Immature natural killer cell (primary cell): ENCODE measurements at regions not wholly inside any gene's neighbourhood (a gene's known extent, or its start where the extent isn't known, plus 50 kb on each side); places are given as distances from the start of the nearest gene placed in this dataset.

ENCODE experiments used
- DNase-seq, 3 donors: peaks; one replicate each; pipeline ENCODE4 v3.0.0; 2022; ENCODE audit warnings: mixed read lengths in 1 of 3
- H3K27ac Mint-ChIP-seq, 6 donors: one replicate each; pipeline ENCODE4 v1.8.0; 2020; ENCODE audit warnings: mixed read lengths in 6 of 6, mild to moderate bottlenecking in 5 of 6, inconsistent platforms in 4 of 6, moderate library complexity in 3 of 6
- H3K27me3 Mint-ChIP-seq, 3 donors: one replicate each; pipeline ENCODE4 v1.8.0; 2020 to 2021; ENCODE audit warnings: low read depth in 3 of 3, mild to moderate bottlenecking in 3 of 3, mixed read lengths in 3 of 3, moderate library complexity in 3 of 3, inconsistent platforms in 1 of 3
- H3K36me3 Mint-ChIP-seq, 3 donors: one replicate each; pipeline ENCODE4 v1.8.0; 2020; ENCODE audit warnings: mixed read lengths in 3 of 3, inconsistent platforms in 2 of 3, mild to moderate bottlenecking in 2 of 3
- H3K4me1 Mint-ChIP-seq, 2 donors: one replicate each; pipeline ENCODE4 v1.8.0; 2020; ENCODE audit warnings: inconsistent platforms in 2 of 2, mild to moderate bottlenecking in 2 of 2, mixed read lengths in 2 of 2, moderate library complexity in 1 of 2
- H3K4me3 Mint-ChIP-seq, 5 donors: one replicate each; pipeline ENCODE4 v1.8.0; 2020; ENCODE audit warnings: mild to moderate bottlenecking in 5 of 5, mixed read lengths in 5 of 5, inconsistent platforms in 3 of 5, moderate library complexity in 3 of 5
- H3K9me3 Mint-ChIP-seq, 6 donors: one replicate each; pipeline ENCODE4 v1.8.0; 2020; ENCODE audit warnings: mild to moderate bottlenecking in 6 of 6, mixed read lengths in 6 of 6, inconsistent platforms in 4 of 6, moderate library complexity in 3 of 6

GRCh38 chr1:232247669-232248068 lies 382.3 kb downstream of the SIPA1L2 start:
- Mint-ChIP-seq H3K36me3 (no peaks in the 10 kb centered on the region), H3K27ac (no peak overlapping the region), H3K9me3 (no peaks in the 10 kb centered on the region), H3K27me3 (peaks cover 2 to 11% (median 10%) of the 10 kb centered on the region in 3 donors), H3K4me1 (peaks cover 0 to 4% of the 10 kb centered on the region in 2 donors), H3K4me3 (no peak overlapping the region)
- no peak for DNase-seq

- Mint-ChIP-seq H3K4me3 (no peak overlapping the region), H3K9me3 (peaks cover 0 to 5% (median 0%) of the 10 kb centered on the region in 6 donors), H3K4me1 (no peaks in the 10 kb centered on the region), H3K36me3 (no peaks in the 10 kb centered on the region), H3K27me3 (peaks cover 5 to 17% (median 5%) of the 10 kb centered on the region in 3 donors), H3K27ac (no peak overlapping the region)
- DNase-seq: no peak
These were observed 385.5 kb downstream of the SIPA1L2 start for GRCh38 chr1:232244426-232244825.

DNA sequence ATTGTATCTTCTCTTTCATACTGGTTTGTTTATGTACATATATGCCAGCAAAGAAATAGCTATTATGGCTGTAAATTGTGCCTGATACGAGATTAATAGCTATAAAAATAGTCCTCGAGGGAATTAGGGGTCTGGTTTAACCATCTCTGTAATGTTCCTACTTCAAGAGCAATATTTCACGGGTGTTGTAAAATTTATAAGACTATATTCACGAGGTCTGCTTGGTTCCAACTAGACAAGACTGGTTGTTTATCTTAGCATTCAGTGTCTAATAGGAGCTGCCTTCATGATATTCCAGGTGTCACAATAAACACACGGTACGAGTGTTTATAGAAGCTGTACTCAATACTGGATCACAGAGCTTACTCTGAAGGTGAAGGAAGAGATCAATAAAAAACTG lies 389.9 kb downstream of the SIPA1L2 start:
- peaks cover 0 to 5% (median 0%) of the 10 kb centered on the region in 6 donors for H3K9me3 Mint-ChIP-seq
- peaks cover 1 to 11% (median 8%) of the 10 kb centered on the region in 3 donors for H3K27me3 Mint-ChIP-seq
- no peak overlapping the region for H3K27ac Mint-ChIP-seq
- no peaks in the 10 kb centered on the region for H3K36me3 Mint-ChIP-seq
- H3K4me3 Mint-ChIP-seq: no peak overlapping the region
- no peak for DNase-seq
- H3K4me1 Mint-ChIP-seq: no peaks in the 10 kb centered on the region

GRCh38 chr1:232239522-232239921 lies 390.4 kb downstream of the SIPA1L2 start:
- Mint-ChIP-seq H3K36me3 (no peaks in the 10 kb centered on the region), H3K27ac (no peak overlapping the region), H3K9me3 (peaks cover 0 to 5% (median 0%) of the 10 kb centered on the region in 6 donors), H3K27me3 (peaks cover 1 to 11% (median 8%) of the 10 kb centered on the region in 3 donors), H3K4me1 (no peaks in the 10 kb centered on the region), H3K4me3 (no peak overlapping the region)
- no peak for DNase-seq

DNA sequence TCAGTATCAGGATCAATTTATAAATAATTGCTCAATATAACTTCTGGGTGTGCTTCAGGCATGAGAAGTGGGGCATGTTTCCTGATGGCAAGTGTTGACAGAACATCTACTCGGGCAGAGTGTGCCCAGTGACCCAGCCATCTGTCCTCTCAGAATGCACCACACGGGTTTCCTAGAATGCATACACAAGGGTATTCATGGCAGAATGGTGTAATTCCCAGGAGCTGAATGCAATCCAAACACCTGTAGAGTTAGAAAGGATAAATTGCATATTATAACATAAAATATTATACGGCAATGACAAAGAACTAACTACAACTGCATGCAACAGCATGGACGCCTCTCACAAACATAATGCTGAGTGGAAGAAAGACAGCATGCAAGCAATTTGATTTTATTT lies 391.9 kb downstream of the SIPA1L2 start:
- Mint-ChIP-seq H3K36me3 (no peaks in the 10 kb centered on the region), H3K27me3 (peaks cover 1 to 11% (median 6%) of the 10 kb centered on the region in 3 donors), H3K4me1 (no peaks in the 10 kb centered on the region), H3K27ac (no peak overlapping the region), H3K9me3 (peaks cover 0 to 5% (median 0%) of the 10 kb centered on the region in 6 donors), H3K4me3 (no peak overlapping the region)
- no peak for DNase-seq

DNA sequence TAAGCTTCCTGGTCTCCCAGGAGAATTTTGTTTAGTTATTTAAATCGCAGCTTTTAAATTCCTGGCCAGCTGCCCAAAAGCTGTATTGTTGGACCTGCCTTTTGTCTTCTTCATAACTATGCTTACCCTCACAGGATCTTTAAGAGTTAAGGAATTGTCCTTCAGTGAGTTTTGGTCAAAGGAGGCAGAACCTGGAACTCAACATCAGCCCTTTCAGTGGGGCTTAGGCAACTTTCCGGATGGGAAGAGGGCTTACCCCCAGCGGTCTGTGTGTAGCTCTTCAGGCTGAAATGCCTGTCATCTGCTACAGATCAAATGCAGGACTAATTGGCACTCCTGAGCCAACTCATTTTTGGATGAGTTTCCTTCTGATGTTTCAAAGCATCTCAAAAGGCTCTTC lies 402.6 kb downstream of the SIPA1L2 start:
- no peak for DNase-seq
- Mint-ChIP-seq H3K36me3 (no peaks in the 10 kb centered on the region), H3K27me3 (peaks cover 0 to 13% (median 0%) of the 10 kb centered on the region in 3 donors), H3K27ac (no peak overlapping the region), H3K4me1 (peaks cover 7 to 8% of the 10 kb centered on the region in 2 donors), H3K4me3 (no peak overlapping the region), H3K9me3 (no peaks in the 10 kb centered on the region)

DNA sequence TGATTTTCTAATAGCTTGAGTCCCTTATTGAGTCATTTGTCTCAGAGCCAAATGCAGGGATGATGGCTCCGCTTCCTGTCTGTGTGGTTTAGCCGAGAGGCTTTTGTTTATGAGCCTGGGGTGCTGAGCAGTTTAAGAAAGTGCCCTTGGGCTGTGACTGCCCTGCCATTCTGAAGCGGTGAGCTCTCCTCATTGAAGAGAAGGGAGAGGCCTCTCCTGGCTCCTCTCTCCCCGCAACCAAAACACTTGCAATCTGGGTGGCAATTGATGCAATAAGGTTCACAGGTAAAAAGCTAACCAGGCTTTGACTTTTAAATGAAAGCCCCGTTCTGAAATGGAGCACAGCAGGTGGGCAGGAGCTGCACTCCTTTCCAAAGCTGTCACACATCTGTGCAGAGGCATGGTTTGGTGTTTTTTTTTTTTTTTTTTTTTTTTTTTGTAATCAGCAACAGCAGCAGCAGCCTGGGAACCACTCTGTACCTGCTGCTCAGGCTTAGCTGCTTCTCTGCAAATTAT lies 403.7 kb downstream of the SIPA1L2 start:
- Mint-ChIP-seq H3K36me3 (no peaks in the 10 kb centered on the region), H3K4me3 (peak overlapping the region in 2 of 5 donors; percentile 20 to 24), H3K27ac (peak overlapping the region in 2 of 6 donors; percentile 2 to 26), H3K27me3 (peaks cover 0 to 13% (median 0%) of the 10 kb centered on the region in 3 donors), H3K4me1 (peaks cover 7 to 8% of the 10 kb centered on the region in 2 donors), H3K9me3 (no peaks in the 10 kb centered on the region)
- peak in 1 of 3 donors; percentile 4 for DNase-seq

- no peak for DNase-seq
- Mint-ChIP-seq H3K36me3 (no peaks in the 10 kb centered on the region), H3K9me3 (no peaks in the 10 kb centered on the region), H3K4me3 (peak overlapping the region in 2 of 5 donors; percentile 20 to 24), H3K27me3 (peaks cover 0 to 13% (median 0%) of the 10 kb centered on the region in 3 donors), H3K4me1 (peaks cover 7 to 8% of the 10 kb centered on the region in 2 donors), H3K27ac (peak overlapping the region in 2 of 6 donors; percentile 2 to 26)
These were observed 404.4 kb downstream of the SIPA1L2 start for GRCh38 chr1:232225336-232226131.

GRCh38 chr1:232223887-232224286 lies 406.0 kb downstream of the SIPA1L2 start:
- Mint-ChIP-seq H3K27ac (no peak overlapping the region), H3K36me3 (no peaks in the 10 kb centered on the region), H3K4me1 (peaks cover 7 to 8% of the 10 kb centered on the region in 2 donors), H3K9me3 (no peaks in the 10 kb centered on the region), H3K27me3 (peaks cover 0 to 13% (median 2%) of the 10 kb centered on the region in 3 donors), H3K4me3 (no peak overlapping the region)
- DNase-seq: no peak

DNA sequence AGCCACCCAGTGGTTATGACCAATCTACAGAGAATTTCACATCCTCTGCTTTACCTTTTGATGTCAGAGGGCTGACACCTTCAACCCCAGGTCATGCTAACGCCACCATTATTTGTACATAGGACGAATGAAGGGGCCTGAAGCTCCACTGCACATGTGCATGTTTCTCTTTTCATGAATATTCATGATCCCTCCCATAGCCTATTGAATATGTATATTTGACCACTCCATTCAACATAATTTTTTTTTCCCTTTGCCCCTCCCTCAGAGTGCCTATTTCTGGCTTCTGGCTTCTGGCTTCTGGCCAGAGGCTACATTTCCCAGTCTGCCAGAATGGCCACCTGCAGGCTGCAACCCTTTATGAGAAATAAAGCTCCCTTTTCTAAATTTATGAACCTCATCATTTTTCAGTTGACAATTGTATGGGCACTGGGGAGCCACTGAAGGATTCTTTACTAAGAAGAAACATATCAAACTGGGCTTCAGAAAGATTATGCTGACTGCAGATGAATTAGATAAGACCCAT lies 406.7 kb downstream of the SIPA1L2 start:
- no peak for DNase-seq
- Mint-ChIP-seq H3K9me3 (peaks cover 0 to under 1% (median 0%) of the 10 kb centered on the region in 6 donors), H3K27me3 (peaks cover 0 to 13% (median 2%) of the 10 kb centered on the region in 3 donors), H3K4me1 (peaks cover 7 to 8% of the 10 kb centered on the region in 2 donors), H3K36me3 (no peaks in the 10 kb centered on the region), H3K4me3 (no peak overlapping the region), H3K27ac (no peak overlapping the region)

- peaks cover 0 to 11% (median 2%) of the 10 kb centered on the region in 3 donors for H3K27me3 Mint-ChIP-seq
- peaks cover 7 to 8% of the 10 kb centered on the region in 2 donors for H3K4me1 Mint-ChIP-seq
- H3K27ac Mint-ChIP-seq: no peak overlapping the region
- no peak for DNase-seq
- H3K36me3 Mint-ChIP-seq: no peaks in the 10 kb centered on the region
- H3K9me3 Mint-ChIP-seq: peaks cover 0 to 2% (median 0%) of the 10 kb centered on the region in 6 donors
- no peak overlapping the region for H3K4me3 Mint-ChIP-seq
These were observed 407.3 kb downstream of the SIPA1L2 start for GRCh38 chr1:232222614-232223013.

DNA sequence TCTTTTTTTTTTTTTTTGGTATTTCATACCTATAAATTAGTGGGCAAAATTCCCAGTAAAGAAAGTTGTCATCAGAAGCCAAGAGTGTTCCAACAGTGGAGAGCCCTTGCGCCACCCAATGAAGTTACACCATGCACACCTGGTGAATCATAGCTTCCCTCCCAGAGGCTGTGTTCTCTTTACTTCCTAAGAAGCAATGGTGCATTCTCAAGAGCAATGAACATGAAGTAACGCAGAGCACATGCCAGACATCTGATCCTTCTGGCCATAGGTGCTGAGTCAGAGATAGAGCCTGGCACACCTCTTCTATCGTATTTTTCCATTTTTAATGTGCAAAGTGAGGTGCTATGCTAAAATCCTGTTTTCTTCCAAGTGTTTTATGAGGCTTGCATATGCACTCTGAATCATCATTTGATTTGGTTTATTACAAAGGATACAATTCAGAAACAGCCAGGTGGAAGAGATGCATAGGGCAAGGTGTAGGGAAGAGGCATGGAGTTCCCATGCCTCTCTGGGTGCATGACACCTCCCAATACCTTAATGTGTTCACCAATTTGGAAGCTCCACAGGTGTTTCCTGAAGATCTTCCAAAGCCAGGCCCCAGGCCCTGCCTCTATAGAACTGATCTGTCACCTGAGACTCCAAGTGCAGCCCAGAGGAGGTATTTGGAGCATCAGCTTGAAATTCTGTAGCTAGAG lies 408.0 kb downstream of the SIPA1L2 start:
- Mint-ChIP-seq H3K9me3 (peaks cover 0 to 2% (median 0%) of the 10 kb centered on the region in 6 donors), H3K27me3 (peaks cover 0 to 7% (median 2%) of the 10 kb centered on the region in 3 donors), H3K36me3 (no peaks in the 10 kb centered on the region), H3K4me3 (no peak overlapping the region), H3K27ac (no peak overlapping the region), H3K4me1 (peaks cover 7 to 8% of the 10 kb centered on the region in 2 donors)
- no peak for DNase-seq

- no peak overlapping the region for H3K27ac Mint-ChIP-seq
- H3K4me1 Mint-ChIP-seq: no peaks in the 10 kb centered on the region
- peaks cover 0 to 2% (median 1%) of the 10 kb centered on the region in 3 donors for H3K27me3 Mint-ChIP-seq
- no peak for DNase-seq
- H3K4me3 Mint-ChIP-seq: no peak overlapping the region
- H3K36me3 Mint-ChIP-seq: no peaks in the 10 kb centered on the region
- peaks cover 0 to 2% (median 0%) of the 10 kb centered on the region in 6 donors for H3K9me3 Mint-ChIP-seq
These were observed 410.7 kb downstream of the SIPA1L2 start for GRCh38 chr1:232218955-232219865.
